HG02759 (cell line): ENCODE measurements at regions not wholly inside any gene's neighbourhood (a gene's known extent, or its start where the extent isn't known, plus 50 kb on each side); places are given as distances from the start of the nearest gene placed in this dataset.
A peak's percentile ranks its signal among the peaks of the same experiment; 100 is the strongest.

Experiments used
- ATAC-seq: cut with Tn5 transposase; IDR thresholded peaks from one replicate; pipeline ENCODE4 v1.9.1; 2021; ENCODE audit warnings: mild to moderate bottlenecking, moderate library complexity; ENCODE audit not compliant: unreplicated experiment

GRCh38 chr7:118563311-118563710, 338.8 kb downstream of the ANKRD7 start:
- no peak for ATAC-seq

GRCh38 chr7:118572604-118573003, 348.1 kb downstream of the ANKRD7 start:
- ATAC-seq: no peak

- ATAC-seq: no peak
Measured at GRCh38 chr7:118573085-118573484, 348.6 kb downstream of the ANKRD7 start.

- no peak for ATAC-seq
Measured at GRCh38 chr7:118575393-118575948, 351.0 kb downstream of the ANKRD7 start.

GRCh38 chr7:118580743-118581382, 356.4 kb downstream of the ANKRD7 start:
- ATAC-seq: no peak

DNA sequence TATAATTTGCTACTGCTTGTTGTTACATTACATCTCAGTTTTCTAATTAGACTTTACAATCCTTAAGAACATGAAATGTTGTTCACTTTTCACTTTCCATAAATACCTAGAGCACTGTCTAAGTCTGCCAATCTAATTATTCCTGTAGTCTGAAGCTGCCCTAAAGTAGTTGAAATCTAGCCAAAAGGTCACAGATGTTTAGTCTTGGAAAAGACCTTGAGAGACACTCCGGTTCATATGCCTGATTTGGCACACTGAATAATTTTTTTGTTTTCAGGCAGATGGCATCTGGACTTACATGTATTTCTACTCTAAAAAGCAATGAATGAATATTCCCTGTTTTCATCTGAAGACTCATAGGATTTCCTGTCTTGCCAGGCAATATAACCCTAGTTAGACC, 359.1 kb downstream of the ANKRD7 start:
- no peak for ATAC-seq

DNA sequence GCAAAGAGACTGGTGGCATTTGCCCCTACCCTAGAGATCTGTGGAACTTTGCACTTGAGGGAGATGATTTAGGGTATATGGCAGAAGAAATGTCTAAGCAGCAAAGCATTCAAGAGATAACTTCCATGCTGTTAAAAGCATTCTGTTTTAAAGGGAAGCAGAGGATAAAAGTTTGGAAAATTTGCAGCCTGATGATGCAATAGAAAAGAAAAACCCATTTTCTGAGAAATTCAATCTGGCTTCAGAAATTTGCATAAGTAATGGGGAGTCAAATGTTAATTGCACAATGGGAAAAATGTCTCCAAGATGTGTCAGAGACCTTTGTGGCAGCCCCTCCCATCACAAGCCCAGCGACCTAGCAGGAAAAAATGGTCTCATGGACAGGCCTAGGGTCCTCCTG, 361.7 kb downstream of the ANKRD7 start:
- no peak for ATAC-seq

DNA sequence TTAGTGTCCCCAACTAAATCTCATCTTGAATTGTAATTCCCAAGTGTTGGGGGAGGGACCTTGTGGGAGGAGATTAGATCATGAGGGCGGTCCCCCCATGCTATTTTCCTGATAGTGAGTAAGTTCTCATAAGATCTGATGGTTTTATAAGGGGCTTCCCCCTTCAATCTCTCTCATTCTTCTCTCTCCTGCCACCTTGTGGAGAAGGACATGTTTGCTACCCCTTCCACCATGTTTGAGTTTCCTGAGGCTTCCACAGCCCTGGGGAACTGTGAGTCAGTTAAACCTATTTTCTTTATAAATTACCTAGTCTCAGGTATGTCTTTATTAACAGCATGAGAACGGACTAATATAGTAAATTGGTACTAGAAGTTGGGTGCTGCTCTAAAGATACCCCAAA, 365.6 kb downstream of the ANKRD7 start:
- peak; percentile 84 for ATAC-seq

GRCh38 chr7:118602090-118602489, 377.6 kb downstream of the ANKRD7 start:
- ATAC-seq: no peak

DNA sequence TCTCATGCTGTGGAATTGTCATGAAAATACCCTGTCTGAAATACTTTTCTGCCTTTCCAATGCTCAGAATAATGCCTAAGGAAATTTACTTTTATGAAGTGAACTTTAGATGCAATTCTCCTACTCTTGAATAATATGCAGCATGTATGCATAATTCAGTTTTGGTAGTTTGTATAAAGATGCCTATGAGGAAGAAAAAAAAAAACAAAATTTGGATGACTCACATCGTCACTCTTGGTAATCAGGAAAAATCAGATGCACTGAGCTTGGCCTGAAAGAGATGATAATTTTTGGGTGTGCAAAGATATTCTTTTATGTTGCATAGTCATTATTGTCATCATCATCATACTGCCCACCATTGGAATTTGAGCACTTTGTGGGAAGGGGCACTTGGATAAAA, 382.1 kb downstream of the ANKRD7 start:
- ATAC-seq: no peak

DNA sequence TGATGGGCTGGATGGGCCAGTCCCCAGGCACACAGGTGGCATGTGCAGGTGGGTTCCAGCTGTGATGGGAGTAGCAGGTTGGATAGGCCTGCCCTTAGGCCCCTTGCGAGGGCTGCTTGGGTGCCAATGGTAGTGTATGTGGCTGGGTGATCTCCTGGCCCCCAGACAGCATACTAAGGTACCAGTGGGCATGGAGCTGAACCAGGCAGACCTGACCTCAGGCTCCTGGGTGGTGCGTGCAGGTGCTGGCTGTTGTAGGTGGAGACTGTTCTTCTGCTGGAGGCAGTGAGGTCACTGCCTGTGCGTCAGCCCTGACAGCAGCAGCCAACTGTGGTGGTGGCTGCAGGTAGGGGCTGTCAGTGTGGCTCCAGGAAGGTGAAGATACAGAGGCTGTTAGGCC, 384.7 kb downstream of the ANKRD7 start:
- ATAC-seq: no peak

DNA sequence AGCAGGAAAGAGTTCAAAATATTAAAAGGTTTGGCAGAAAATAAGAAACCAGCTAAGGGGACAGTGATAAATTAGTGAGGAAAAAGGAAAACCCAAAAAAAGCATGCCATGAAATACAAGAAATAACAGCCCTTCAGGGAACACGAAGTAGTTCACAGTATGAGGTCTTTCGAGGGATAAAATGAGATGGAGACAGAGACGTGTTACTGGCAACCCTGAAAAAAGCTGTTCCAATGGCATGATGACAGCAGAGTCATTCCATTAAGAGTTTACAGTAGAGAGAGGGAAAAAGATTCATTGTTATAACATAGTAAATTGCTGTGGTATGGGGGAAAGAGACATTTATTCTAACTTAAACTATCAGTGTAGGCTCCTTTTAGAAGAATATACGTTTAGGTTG, 391.2 kb downstream of the ANKRD7 start:
- no peak for ATAC-seq

GRCh38 chr7:118621810-118622360, 397.4 kb downstream of the ANKRD7 start:
- ATAC-seq: no peak

DNA sequence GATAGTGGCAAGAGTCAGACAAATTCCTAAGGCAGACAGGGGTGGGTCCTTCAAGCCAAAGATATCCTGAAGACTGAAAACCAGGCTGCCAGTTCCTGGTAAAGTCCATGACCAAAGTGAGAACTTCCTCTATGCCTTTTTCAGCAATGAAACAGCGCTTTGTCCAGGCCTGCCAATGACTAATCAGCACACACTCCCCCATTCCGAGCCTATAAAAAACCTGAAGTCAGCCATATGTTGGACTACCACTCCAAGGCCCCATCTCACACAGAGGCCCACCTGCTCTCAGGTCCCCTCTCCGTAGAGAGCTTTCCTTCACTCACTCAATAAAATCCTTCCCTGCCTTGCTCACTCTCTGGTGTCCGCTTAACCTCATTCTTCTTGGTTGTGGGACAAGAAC, 402.2 kb downstream of the ANKRD7 start:
- ATAC-seq: no peak

GRCh38 chr7:118627467-118627866, 403.0 kb downstream of the ANKRD7 start:
- ATAC-seq: no peak

DNA sequence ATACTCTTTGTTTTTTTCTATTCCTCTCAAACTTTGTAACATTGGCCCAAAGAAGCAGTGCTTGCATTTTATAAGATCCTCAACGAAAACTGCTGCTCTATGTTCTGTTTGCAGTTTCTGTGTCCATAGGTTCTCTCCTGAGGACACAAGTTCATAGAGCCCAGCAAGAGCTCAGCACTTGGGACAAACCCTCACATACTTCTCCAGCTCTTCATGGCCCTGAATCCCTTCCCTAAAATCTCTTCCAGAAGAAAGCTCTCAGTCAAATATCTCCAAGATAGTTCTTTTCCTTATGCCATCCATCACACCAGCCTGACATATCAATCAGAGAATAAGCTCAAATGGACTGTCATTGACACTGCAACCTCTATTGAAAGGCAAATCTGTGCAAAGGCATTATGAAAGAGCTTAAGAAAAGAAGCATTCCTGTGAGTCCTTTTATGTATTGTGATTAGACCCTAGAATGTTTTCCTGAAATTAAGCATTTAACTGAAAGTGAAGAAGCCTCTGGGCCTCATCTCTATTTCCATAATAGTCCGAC, 405.5 kb downstream of the ANKRD7 start:
- no peak for ATAC-seq

DNA sequence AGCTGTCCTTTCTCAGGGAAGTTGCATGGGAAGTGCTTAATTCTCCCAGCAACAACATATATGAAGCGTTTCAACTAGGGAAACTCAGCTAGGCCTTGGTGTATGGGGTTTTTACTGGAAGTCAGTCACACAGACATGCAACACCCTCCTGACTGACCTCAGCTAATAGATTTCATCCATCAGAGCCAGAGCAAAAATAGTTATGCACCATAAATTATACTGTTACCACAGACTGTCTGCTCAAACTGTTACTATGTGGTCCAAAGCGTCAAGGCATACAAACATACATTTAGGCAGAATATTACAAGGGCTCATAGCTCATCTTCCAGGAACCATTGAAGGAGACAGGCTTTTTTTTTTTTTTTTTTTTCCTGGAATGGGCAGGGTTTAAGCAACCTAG, 417.9 kb downstream of the ANKRD7 start:
- ATAC-seq: no peak

GRCh38 chr7:118644346-118644745, 419.8 kb downstream of the ANKRD7 start:
- no peak for ATAC-seq

- no peak for ATAC-seq
Measured at GRCh38 chr7:118648002-118648401, 423.5 kb downstream of the ANKRD7 start.

DNA sequence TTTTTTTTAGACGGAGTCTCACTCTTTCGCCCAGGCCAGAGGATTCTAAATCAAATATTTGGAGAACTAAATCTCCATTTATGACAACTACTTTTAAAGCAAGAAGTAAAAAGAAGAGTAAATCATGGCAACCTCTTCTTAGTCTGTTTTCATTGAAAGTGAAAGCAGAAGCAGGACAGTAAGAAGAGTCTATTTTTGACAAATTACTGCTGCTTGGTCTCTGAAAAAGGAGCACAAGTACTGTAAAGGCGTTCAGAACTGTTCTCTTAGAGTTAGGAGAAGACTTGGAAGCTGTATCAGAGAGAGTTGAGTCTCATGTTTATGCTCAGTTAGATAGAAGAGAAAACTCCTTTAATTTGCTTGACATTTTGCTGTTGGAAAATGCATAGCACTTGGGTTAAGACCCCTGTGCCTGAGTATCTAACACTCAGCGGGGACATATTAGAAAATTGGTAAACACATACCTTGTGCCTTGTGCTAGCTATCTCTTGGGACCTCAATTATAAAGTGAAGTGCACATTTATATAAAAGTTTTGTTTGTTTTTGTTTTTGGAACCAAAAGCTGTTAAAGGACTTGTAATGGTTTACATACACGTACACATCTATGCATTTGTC, 433.0 kb downstream of the ANKRD7 start:
- peak; percentile 79 for ATAC-seq

GRCh38 chr7:118662266-118662665, 437.8 kb downstream of the ANKRD7 start:
- no peak for ATAC-seq

DNA sequence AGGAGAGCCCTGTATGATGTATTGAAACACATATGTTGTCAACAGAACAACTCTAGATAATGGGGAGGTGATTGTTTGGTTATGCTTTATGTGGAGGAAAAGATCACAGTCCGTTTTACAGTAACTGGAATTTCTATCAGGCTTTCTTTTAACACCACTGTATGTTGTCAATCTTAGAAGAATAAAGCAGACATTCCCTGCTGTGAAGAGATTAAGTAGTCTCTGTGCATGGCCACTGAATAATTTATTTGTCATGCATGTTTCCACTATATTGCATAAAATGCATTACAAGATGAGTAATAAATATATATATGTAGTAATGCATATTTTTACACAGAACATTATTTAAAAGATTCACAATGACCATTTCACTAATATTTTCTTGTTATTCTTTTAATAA, 440.0 kb downstream of the ANKRD7 start:
- no peak for ATAC-seq
